HG03439 (cell line): ENCODE measurements at regions not wholly inside any gene's neighbourhood (a gene's known extent, or its start where the extent isn't known, plus 50 kb on each side); places are given as distances from the start of the nearest gene placed in this dataset.

Source experiments
- ATAC-seq: cut with Tn5 transposase; IDR thresholded peaks from one replicate; pipeline ENCODE4 v1.9.1; 2021; ENCODE audit warnings: mild to moderate bottlenecking, moderate library complexity; ENCODE audit not compliant: unreplicated experiment

DNA sequence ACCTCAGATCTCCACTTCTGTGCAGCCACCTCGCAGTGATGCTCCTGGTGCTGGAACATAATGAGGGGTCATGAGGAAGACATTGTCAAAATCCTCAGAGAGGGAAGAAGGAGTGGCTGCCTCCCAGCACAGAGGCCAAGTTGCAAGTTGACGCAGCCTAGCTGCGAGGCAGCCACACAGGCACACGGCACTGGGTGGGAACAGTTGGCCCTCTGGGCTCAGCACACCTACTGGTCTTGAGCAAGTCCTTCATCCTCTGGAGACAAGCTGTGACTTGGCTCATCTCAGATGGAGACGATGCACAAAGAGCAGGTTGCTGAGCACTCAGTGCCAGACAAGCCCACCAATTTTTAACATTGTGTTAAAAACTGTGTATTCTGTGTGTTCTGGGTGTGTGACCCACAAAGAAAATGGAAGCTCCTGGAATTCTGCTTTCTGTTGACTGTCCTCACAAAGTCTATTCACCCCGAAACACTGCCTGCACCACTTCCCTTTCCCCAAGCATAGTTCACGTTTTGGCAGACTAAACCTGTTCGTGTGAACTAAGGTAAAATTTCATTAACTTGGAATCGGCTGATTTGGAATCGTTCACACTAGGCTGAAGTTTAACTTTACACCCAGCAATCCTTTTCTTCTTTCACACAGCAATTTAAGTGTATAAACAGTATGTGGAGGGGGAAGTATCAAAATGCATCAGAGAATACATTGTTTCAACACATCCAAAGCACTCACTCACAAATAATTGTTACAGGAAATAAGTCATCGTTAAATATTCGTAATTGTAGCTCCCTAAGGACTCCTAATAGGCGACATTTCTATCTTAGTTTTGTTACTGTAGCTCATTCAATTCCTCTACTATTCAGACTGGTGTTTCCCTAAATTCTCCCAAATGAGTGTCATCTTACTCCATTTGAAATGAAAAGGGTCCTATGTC lies 266.6 kb upstream of the ID2 start:
- ATAC-seq, result no peak

- no peak for ATAC-seq
These were observed 265.8 kb upstream of the ID2 start for GRCh38 chr2:8416001-8416571.

DNA sequence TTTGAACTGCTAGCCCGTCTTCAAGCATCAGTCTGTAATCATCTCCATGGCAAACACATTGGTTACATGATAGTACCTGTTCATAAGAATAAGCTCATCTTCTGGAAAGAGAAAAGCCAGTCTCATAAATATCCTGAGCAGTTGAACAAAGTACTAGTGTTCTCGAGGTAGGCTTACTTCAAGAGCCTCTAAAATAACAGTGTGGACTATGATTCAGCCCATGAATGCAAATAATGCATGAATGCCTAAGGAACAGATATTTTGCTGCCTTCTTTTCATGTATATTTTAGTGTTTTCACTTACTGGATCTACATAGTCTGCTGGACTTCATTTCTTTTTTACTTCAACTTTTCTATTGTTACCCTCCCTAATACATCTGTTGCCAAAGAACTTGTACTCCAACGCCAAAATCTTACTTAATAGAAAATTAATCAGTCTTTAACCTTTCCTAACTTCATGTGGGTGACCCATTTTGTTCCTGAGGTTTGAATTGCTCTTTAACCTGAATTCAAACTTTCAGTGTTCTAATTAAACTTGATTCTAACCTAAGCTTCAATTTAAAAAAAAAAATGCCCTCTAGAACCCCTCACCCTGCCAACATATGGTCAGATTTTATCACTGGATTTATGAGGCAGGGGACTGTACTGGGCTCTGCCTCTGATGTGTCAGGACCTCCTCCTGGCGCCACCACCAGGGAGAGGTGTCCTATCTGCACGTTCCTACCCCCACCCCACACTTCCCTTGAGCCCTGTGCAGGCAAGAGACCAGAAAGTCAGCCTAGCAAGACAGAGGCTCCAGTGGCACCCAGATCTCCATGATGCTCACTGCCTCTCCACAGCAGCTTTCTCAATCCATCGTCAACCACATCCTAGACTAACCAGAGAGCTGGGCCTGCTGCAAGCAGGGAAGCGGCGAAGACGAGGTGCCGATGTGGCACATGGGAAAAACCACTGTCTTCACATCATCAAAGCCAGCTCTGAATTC lies 264.7 kb upstream of the ID2 start:
- no peak for ATAC-seq

- ATAC-seq, result no peak
These were observed 263.1 kb upstream of the ID2 start for GRCh38 chr2:8418721-8419120.

DNA sequence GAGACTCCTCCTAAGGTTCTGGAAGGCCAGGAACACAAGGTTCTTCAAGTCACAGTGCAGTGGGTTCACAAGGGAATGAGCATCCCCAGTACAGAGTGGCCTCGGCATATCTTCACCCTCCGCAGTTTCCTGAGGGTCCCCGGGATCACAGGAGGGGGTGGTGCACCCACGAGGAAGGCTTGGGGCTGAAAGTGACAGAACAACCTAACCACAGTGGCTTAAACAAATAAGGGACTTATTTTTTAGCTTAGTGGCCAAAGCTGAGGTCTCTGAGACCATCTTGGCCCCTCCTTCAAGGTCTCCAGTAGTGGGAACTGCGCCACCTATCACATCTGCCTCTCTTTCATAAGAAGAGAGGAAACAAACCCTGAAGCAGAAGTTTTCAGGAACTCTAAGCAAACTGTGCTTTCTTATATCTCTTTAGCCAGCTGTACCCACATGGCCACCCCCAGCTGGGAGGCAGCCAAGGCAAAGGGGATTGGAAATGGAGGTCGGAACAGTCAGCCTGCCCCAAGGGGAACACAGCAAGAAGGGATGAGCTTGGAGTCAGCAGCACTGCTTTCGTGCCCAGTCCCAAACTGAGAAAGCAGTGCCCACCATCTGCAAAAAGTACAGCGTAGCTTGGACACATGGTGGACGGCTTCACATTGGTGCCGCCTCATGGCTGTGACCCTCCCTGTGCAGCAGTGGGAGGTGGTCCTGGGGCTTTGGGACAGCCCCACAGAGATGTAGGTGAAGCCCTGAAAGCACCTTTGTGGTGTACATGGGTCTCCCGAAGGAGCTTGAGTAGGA lies 260.0 kb upstream of the ID2 start:
- ATAC-seq, result peak; percentile 65

DNA sequence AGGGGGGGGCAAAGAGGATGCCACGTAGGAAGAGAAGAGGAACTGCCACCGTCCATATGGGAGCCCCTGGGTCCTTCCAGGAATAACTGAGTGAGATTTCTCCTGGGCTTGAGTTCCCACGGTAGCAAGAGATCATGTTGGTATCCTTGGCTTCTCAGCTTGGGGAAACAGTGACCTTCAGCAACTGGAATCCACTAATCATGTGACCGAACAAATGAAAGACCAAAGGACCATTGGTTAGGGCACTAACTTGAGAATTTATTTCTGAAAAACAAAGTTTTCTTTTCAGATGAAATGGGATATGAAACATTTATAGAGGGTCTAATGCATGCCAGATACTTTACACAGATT lies 259.4 kb upstream of the ID2 start:
- no peak for ATAC-seq

DNA sequence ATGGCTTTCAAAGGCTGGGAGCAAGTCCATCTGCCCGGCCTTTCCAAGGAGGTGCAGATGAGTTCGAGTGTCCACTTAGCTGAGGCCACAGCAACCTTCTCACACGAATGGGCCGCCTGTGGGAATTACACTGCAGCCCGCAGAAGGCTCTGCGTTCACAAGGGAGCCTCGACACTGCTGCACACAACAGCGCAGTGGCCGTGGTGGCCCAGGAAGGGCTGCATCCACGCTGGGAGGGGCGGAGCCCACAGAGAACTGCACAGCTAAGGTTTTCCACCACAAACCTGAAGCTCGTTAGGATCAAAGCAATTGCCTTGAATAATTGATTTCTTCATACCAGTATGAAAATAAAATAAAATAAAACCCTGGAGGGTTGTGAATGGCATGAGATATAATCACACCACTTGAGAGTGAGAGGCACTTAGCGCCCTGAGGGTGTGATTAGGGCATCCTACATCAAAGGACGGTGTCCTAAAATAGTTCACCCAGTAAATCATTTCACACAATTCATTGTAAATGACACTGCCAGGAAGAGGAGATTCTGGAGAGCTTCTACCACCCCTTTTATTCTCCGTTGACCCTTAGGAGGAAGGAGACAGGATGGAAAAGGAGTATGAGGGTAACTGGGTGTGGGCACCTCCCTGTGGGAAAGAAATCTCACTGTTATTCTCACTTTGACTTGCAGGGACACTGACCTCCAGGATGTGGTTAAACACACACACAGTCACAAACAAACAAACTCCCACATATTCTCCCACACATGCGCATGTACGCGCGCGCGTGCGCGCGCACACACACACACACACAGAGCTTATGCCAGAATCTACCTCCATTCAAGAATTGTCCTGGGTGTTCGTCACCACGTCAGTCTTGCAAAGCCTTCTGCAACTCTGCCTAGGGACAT lies 256.6 kb upstream of the ID2 start:
- no peak for ATAC-seq

- ATAC-seq, result no peak
These were observed 255.3 kb upstream of the ID2 start for GRCh38 chr2:8426550-8426949.

DNA sequence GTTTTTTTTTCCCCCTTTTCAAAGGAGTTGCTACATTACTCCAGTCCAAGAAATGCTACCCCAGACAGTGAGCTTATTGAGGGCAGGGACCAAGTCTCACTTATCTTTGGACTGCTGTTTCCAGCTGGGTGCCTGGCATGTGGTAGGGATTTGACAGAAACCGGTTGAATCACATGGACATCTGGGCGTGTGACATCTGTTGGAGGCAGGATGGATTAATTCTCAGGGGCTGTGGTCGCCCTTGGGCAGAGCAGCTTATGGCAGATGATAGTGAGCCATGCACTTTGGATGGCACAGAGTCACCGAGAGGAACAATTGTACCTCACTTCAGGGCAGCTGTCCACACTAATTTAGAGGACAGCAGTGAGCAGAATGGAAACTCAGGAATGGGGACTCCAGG lies 254.6 kb upstream of the ID2 start:
- ATAC-seq, result no peak

DNA sequence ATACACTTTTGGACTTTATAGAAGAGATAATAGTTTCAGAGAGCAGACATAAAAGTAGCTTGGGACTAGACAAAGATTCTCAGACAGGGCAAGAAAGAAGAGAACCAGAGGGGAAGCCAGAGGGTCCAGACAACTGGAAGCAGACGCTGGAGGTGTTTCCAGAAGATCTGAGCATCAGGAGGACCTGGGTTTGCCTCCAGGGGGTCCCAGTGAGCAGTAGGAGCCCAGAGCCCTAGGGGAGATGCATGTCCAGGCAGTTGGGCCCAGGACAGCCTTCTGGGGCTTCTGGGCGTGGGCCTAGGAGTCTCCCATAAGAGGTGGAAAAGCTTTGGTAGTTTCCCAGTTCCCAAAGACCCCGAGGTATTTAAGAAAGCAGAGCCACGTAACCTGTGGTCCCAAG lies 251.2 kb upstream of the ID2 start:
- ATAC-seq, result no peak

GRCh38 chr2:8431446-8432125 lies 250.3 kb upstream of the ID2 start:
- ATAC-seq, result no peak

DNA sequence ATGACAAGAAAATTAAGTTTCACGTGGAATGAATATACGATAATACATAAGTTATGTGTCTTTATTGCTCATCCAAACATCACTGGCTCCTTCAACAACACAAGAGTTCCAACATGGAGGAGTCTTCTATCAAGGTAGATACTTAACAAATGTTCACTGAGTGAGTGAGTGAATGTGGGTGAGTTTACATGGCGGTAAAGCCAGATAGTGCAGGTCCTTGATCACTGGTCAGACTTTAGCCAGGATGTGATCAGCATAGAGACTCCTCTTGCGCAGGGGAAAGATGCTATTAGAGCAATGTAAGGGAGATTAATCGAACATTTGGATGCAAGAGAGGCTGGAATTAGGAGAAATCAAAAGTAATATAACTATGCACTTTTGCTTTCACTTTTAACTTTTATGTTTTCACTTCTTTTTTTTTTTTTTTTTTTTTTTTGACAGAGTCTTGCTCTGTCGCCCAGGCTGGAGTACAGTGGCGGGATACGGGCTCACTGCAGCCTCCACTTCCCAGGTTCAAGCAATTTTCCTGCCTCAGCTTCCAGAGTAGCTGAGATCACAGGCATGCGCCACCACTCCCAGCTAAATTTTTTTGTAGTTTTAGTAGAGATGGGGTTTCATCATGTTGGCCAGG lies 249.0 kb upstream of the ID2 start:
- no peak for ATAC-seq

DNA sequence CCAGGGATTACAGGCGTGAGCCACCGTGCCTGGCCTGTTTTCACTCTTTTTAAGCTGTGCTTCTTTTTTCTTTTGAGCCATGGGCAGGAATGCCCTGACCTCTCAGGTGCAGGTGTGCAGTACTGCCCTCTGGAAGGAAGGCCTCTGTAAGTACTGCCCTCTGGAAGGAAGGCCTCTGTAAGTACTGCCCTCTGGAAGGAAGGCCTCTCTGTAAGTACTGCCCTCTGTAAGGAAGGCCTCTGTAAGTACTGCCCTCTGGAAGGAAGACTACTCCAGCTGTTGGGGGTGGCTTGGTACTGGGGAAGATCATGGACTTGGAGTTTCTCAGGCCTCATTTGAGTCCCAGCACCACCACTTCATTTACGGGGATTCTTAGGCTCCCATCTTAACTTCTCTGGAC lies 248.5 kb upstream of the ID2 start:
- ATAC-seq, result no peak

DNA sequence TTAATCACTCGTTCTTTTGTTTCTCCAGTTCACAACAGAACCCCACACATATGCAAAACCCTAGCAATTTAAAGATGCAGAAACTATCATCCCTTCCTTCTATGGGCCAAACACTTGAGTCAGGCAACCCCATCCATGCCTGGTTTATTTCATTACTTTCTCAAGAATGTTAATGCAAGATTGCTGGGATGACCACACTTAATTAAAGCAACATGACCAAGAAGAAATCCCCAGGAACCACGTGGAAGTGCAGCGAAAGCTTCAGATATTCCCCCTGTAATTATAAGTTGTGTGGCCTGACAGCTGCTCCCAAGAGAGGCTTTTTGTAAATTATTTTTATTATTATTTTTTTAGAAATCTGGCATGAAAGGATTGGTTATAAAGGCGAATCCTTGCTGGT lies 246.2 kb upstream of the ID2 start:
- ATAC-seq, result no peak

- ATAC-seq, result no peak
These were observed 245.3 kb upstream of the ID2 start for GRCh38 chr2:8436585-8436984.

GRCh38 chr2:8437228-8437948 lies 244.5 kb upstream of the ID2 start:
- no peak for ATAC-seq

DNA sequence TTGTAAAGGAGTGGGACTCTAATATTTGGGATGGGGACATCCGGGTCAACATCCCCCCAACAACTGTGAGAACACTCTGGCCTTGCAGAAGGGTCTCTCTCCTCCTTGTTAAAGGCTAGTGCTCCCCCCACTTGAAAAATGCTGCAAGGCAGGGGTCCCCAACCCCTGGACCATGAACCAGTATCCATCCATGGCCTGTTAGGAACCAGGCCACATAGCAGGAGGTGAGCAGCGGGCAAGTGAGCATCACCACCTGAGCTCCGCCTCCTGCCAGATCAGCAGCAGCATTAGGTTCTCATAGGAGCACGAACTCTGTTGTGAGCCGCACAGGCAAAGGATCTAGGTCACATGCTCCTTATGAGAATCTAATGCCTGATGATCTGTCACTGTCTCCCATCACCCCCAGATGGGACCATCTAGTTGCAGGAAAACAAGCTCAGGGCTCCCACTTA lies 243.9 kb upstream of the ID2 start:
- no peak for ATAC-seq

DNA sequence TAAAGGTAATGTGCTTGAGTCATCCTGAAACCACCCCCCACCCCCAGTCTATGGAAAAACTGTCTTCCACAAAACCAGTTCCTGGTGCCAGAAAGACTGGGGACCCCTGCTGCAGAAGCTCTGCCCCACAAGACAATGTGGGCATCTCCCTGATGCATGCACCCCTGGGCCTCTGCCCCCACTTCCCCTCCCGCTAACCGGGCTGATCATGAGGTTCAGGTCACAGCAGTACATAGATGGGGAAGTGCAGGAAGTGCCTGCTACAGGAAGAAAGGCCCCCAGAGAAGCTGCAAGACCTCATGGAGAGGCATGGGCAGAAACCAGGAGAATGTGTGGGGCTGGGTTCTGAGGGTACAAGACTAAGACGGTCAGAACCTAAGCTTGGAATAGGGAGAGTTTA lies 243.4 kb upstream of the ID2 start:
- ATAC-seq, result no peak
